HUES6 (cell line): ENCODE measurements at regions not wholly inside any gene's neighbourhood (a gene's known extent, or its start where the extent isn't known, plus 50 kb on each side); places are given as distances from the start of the nearest gene placed in this dataset.

Experiments used
- H3K27ac ChIP-seq: 2 replicates; pipeline ENCODE4 v1.7.0; 2013; ENCODE audit warnings: low read depth, mild to moderate bottlenecking, low read length, inconsistent platforms
- H3K27me3 ChIP-seq: 2 replicates; pipeline ENCODE4 v1.6.1; 2013; ENCODE audit warnings: low read length; ENCODE audit not compliant: control insufficient read depth, insufficient read depth
- H3K36me3 ChIP-seq: 2 replicates; pipeline ENCODE4 v1.6.1; 2013; ENCODE audit warnings: low read length; ENCODE audit not compliant: control insufficient read depth, insufficient read depth
- H3K4me1 ChIP-seq: 2 replicates; pipeline ENCODE4 v1.6.1; 2013; ENCODE audit warnings: low read length; ENCODE audit not compliant: control insufficient read depth, insufficient read depth
- H3K4me3 ChIP-seq: 2 replicates; pipeline ENCODE4 v1.5.1; 2013; ENCODE audit warnings: low read depth, low read length
- H3K9ac ChIP-seq: one replicate; pipeline ENCODE4 v1.6.1; 2013; ENCODE audit warnings: mild to moderate bottlenecking, low read length
- H3K9me3 ChIP-seq: 2 replicates; pipeline ENCODE4 v1.6.1; 2013; ENCODE audit warnings: low read depth, low read length; ENCODE audit not compliant: control insufficient read depth, insufficient read depth

- H3K4me3 ChIP-seq: no peak overlapping the region
- no peaks in the 10 kb centered on the region for H3K27me3 ChIP-seq
- no peak overlapping the region for H3K27ac ChIP-seq
- H3K36me3 ChIP-seq: no peaks in the 10 kb centered on the region
- H3K4me1 ChIP-seq: peaks cover 6% of the 10 kb centered on the region; the same call in 1 of the 2 replicates
- H3K9ac ChIP-seq: no peak overlapping the region
- no peaks in the 10 kb centered on the region for H3K9me3 ChIP-seq
These were observed 680.7 kb upstream of the SLC35B3 start for GRCh38 chr6:9116026-9116425.

- Histone ChIP-seq H3K4me1 (peaks cover 6% of the 10 kb centered on the region; the same call in 1 of the 2 replicates), H3K9ac (no peak overlapping the region), H3K9me3 (no peaks in the 10 kb centered on the region), H3K27me3 (no peaks in the 10 kb centered on the region), H3K36me3 (no peaks in the 10 kb centered on the region), H3K4me3 (no peak overlapping the region), H3K27ac (no peak overlapping the region)
These were observed 677.2 kb upstream of the SLC35B3 start for GRCh38 chr6:9112544-9112943.

- no peaks in the 10 kb centered on the region; the same call in 1 of the 2 replicates for H3K27me3 ChIP-seq
These were observed 668.7 kb upstream of the SLC35B3 start for GRCh38 chr6:9103876-9104521.

GRCh38 chr6:9101920-9102319 is 666.6 kb upstream of the SLC35B3 start:
- Histone ChIP-seq H3K4me1 (no peaks in the 10 kb centered on the region), H3K4me3 (no peak overlapping the region), H3K9me3 (no peaks in the 10 kb centered on the region), H3K9ac (no peak overlapping the region), H3K36me3 (no peaks in the 10 kb centered on the region), H3K27me3 (no peaks in the 10 kb centered on the region; the same call in 1 of the 2 replicates), H3K27ac (no peak overlapping the region)

More at GRCh38 chr6:9103876-9104521, 668.7 kb upstream of the SLC35B3 start:
- H3K27ac ChIP-seq: no peak overlapping the region
- H3K4me1 ChIP-seq: no peaks in the 10 kb centered on the region
- no peak overlapping the region for H3K9ac ChIP-seq
- H3K36me3 ChIP-seq: no peaks in the 10 kb centered on the region
- H3K4me3 ChIP-seq: no peak overlapping the region
- H3K9me3 ChIP-seq: no peaks in the 10 kb centered on the region

GRCh38 chr6:9100869-9101580 is 665.7 kb upstream of the SLC35B3 start:
- Histone ChIP-seq H3K4me3 (no peak overlapping the region), H3K36me3 (no peaks in the 10 kb centered on the region), H3K27ac (no peak overlapping the region), H3K9me3 (no peaks in the 10 kb centered on the region), H3K27me3 (no peaks in the 10 kb centered on the region; the same call in 1 of the 2 replicates), H3K4me1 (no peaks in the 10 kb centered on the region), H3K9ac (no peak overlapping the region)

DNA sequence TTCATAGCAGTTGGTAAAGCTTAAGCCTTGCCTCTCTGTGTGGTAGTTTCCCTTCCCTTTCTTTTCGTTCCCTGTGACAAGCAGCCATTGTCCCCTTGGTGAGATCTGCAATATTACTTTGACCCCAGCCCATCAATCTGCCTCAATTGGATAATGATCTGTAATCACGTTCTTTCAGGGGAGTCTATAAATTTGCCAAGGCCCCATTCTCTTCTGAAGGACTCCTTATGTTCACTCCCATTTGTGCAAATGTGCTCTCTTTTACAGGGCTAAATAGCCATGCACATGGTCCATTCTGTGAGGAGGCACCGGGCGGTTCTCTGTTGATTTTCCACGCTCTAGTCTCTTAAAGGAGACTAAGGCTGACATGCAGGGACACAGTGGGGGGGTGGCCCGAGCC is 660.4 kb upstream of the SLC35B3 start:
- no peaks in the 10 kb centered on the region for H3K9me3 ChIP-seq
- peaks cover 3% of the 10 kb centered on the region; the same call in 1 of the 2 replicates for H3K4me1 ChIP-seq
- H3K27me3 ChIP-seq: peaks cover 10% of the 10 kb centered on the region; the same call in 1 of the 2 replicates
- H3K27ac ChIP-seq: no peak overlapping the region
- H3K4me3 ChIP-seq: no peak overlapping the region
- no peaks in the 10 kb centered on the region for H3K36me3 ChIP-seq
- H3K9ac ChIP-seq: no peak overlapping the region

DNA sequence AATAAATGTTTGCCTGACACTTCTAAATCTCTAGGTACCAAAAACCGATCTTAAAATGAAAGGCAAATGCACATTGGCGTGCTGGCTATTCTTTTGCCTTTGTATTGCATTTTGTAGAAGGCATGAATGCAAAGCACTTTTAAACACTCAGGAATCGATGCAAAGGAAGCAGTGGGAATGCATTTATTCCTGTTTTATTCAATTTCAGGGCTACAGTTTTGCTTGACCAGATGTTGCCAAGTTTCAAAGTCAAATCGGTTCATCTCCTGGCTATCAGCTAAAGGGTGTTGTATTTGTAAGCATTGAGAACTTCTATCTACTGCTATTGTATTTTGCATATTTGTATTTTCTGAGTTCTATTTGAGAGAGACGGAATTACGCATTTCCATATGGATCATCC is 659.8 kb upstream of the SLC35B3 start:
- Histone ChIP-seq H3K36me3 (no peaks in the 10 kb centered on the region), H3K9ac (no peak overlapping the region), H3K27ac (no peak overlapping the region), H3K27me3 (peaks cover 10% of the 10 kb centered on the region; the same call in 1 of the 2 replicates), H3K4me3 (no peak overlapping the region), H3K4me1 (peaks cover 3% of the 10 kb centered on the region; the same call in 1 of the 2 replicates), H3K9me3 (no peaks in the 10 kb centered on the region)

- peaks cover 10% of the 10 kb centered on the region; the same call in 1 of the 2 replicates for H3K27me3 ChIP-seq
- no peak overlapping the region for H3K27ac ChIP-seq
- no peaks in the 10 kb centered on the region for H3K9me3 ChIP-seq
- H3K4me3 ChIP-seq: no peak overlapping the region
- H3K4me1 ChIP-seq: peaks cover 11% of the 10 kb centered on the region
- H3K36me3 ChIP-seq: no peaks in the 10 kb centered on the region
- H3K9ac ChIP-seq: no peak overlapping the region
These were observed 654.4 kb upstream of the SLC35B3 start for GRCh38 chr6:9089724-9090123.

- Histone ChIP-seq H3K36me3 (no peaks in the 10 kb centered on the region), H3K27me3 (peaks cover 1% of the 10 kb centered on the region; the same call in 1 of the 2 replicates), H3K27ac (no peak overlapping the region), H3K9me3 (no peaks in the 10 kb centered on the region), H3K4me3 (no peak overlapping the region), H3K4me1 (peaks cover 8% of the 10 kb centered on the region; the same call in 1 of the 2 replicates), H3K9ac (no peak overlapping the region)
These were observed 652.1 kb upstream of the SLC35B3 start for GRCh38 chr6:9087470-9087869.

GRCh38 chr6:9086331-9086730 is 651.0 kb upstream of the SLC35B3 start:
- H3K27ac ChIP-seq: no peak overlapping the region
- H3K27me3 ChIP-seq: no peaks in the 10 kb centered on the region

DNA sequence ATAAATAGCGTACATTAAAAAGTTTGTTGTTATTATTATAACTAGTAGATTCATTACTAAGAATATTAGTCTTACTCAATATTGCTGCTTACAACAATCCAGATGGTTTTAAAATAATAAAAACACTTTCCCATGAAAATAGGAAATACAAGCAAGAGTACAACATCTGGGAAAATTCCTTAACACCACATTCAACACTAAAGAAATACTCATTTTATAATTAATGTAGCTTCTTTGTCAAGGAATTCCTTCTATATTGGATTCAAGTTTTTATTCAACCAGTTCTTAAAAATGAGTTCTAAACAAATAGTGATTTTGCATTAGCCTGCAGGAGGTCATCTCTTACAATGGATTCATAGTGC is 650.3 kb upstream of the SLC35B3 start:
- H3K9me3 ChIP-seq: no peaks in the 10 kb centered on the region
- H3K4me1 ChIP-seq: peaks cover 8% of the 10 kb centered on the region; the same call in 1 of the 2 replicates
- no peak overlapping the region for H3K9ac ChIP-seq
- H3K27me3 ChIP-seq: no peaks in the 10 kb centered on the region
- no peak overlapping the region for H3K4me3 ChIP-seq
- no peaks in the 10 kb centered on the region for H3K36me3 ChIP-seq
- no peak overlapping the region for H3K27ac ChIP-seq

More at GRCh38 chr6:9086331-9086730, 651.0 kb upstream of the SLC35B3 start:
- no peak overlapping the region for H3K4me3 ChIP-seq
- H3K9me3 ChIP-seq: no peaks in the 10 kb centered on the region
- H3K9ac ChIP-seq: no peak overlapping the region
- peaks cover 8% of the 10 kb centered on the region; the same call in 1 of the 2 replicates for H3K4me1 ChIP-seq
- H3K36me3 ChIP-seq: no peaks in the 10 kb centered on the region
